HEK293 (cell line): ENCODE measurements at regions not wholly inside any gene's neighbourhood (a gene's known extent, or its start where the extent isn't known, plus 50 kb on each side); places are given as distances from the start of the nearest gene placed in this dataset.

ENCODE experiments used
- CTCF ChIP-seq: fragments of 450-650 bp; formaldehyde crosslinking; IDR thresholded peaks from 2 replicates; pipeline ENCODE4 v1.5.1; 2016; ENCODE audit warnings: missing biosample characterization, missing genetic modification characterization
- KLF17 ChIP-seq: fragments of 450-650 bp; formaldehyde crosslinking; IDR thresholded peaks from 2 replicates; pipeline ENCODE4 v1.5.1; 2016; ENCODE audit warnings: missing biosample characterization, missing genetic modification characterization
- PRDM10 ChIP-seq: fragments of 450-650 bp; formaldehyde crosslinking; IDR thresholded peaks from 2 replicates; pipeline ENCODE4 v1.5.1; 2016; ENCODE audit warnings: missing biosample characterization, missing genetic modification characterization
- ZBTB1 ChIP-seq: fragments of 450-650 bp; formaldehyde crosslinking; IDR thresholded peaks from 2 replicates; pipeline ENCODE4 v1.5.1; 2016; ENCODE audit warnings: missing biosample characterization, missing genetic modification characterization
- ZBTB11 ChIP-seq: fragments of 450-650 bp; formaldehyde crosslinking; conservative IDR thresholded peaks from 2 replicates; pipeline ENCODE4 v1.5.1; 2016; ENCODE audit warnings: low read depth, missing biosample characterization, missing genetic modification characterization
- ZBTB21 ChIP-seq: fragments of 450-650 bp; formaldehyde crosslinking; IDR thresholded peaks from 2 replicates; pipeline ENCODE4 v1.5.1; 2017; ENCODE audit warnings: missing biosample characterization, missing genetic modification characterization
- ZNF214 ChIP-seq: fragments of 450-650 bp; formaldehyde crosslinking; IDR thresholded peaks from 2 replicates; pipeline ENCODE4 v1.5.1; 2017; ENCODE audit warnings: missing biosample characterization, mild to moderate bottlenecking, missing genetic modification characterization, borderline replicate concordance
- ZNF280C ChIP-seq: fragments of 450-650 bp; formaldehyde crosslinking; IDR thresholded peaks from 2 replicates; pipeline ENCODE4 v1.5.1; 2016; ENCODE audit warnings: missing biosample characterization, missing genetic modification characterization

GRCh38 chr12:24049101-24049500, 99.6 kb upstream of the SOX5 start:
- no peak for TF ChIP-seq KLF17 (tag by site-specific recombination)
- TF ChIP-seq CTCF (tag by site-specific recombination), result no peak
- no peak for TF ChIP-seq ZNF214 (tag by site-specific recombination)
- TF ChIP-seq ZNF280C (tag by site-specific recombination), result no peak
- no peak for TF ChIP-seq ZBTB21 (tag by site-specific recombination)
- no peak for TF ChIP-seq PRDM10 (tag by site-specific recombination)
- no peak for TF ChIP-seq ZBTB1 (tag by site-specific recombination)
- no peak for TF ChIP-seq ZBTB11 (tag by site-specific recombination)
